Iris pigment epithelial cell (primary cell): ENCODE measurements at regions not wholly inside any gene's neighbourhood (a gene's known extent, or its start where the extent isn't known, plus 50 kb on each side); places are given as distances from the start of the nearest gene placed in this dataset.

Source experiments
- DNase-seq: peaks from one replicate; pipeline ENCODE4 v3.0.0-alpha.2; 2011; ENCODE audit warnings: low read depth

DNA sequence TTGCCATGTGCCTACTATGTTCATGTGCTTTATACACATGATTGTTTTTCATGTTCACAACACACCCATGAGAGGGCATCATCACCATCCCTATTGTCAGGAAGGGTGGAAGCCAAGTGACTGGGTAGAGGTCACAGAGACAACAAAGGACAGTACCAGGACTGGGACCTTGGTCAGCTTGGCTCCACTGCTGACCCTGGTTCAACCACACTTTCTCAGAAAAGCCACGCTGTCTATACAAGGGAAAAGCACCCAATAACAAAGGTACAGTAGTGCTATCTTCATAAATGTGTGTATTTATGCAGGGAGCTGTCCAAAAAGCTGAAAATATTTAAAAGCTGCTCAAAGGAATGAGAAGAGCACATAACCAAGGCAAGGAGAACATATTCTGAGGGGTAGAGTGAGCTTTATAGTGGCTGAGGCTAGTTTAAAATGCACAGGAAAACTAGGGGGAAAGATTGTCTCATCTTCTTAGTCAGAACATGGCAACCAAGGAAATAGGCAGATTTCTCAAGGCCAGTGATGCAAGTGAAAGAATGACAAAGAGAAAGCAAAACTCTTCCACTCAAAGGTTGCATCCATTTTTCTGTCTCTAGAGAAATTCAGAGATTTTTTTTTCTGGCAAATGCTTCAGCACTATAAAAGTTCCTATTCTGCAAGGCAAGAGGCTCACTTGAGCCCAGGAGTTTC, 415.0 kb downstream of the FOXO1 start:
- DNase-seq: peak; percentile 80

DNA sequence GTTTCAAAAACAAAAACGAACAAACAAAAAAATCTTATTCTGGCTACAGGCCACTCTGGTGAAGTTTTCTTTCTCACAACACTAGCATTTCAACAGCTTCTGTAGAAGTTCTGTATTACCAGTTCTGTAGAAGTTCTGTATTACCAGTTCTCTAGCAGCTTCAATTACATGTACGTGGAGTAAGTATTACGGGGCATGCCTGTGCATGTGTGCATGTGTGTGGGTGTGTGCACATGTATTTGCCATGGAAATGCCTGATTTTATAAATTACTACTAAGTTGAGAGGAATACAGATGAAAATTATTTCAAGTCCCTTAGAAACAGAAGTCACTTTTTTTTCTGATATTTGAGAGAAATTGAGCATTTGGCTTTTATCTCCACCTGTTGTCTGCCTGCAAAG, 414.2 kb downstream of the FOXO1 start:
- no peak for DNase-seq

DNA sequence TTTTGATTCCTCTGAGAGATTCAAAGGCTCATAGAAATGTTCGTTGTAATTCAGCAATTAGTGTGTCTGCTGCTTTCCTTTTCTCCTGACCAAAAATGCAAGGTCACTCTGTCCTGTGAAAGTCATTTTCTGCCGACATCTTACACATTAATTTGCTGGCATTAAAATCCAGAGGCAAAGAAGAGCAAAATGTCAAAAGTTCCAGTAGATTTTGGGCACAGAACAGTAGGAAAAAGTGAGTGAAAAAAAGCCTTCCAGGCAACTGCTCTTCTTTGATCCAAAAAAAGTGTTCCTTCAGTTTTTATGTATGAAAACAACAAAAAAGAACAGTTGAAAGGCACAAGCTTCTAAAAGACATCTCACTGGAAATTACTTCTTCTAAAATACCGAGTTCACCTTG, 413.8 kb downstream of the FOXO1 start:
- no peak for DNase-seq

DNA sequence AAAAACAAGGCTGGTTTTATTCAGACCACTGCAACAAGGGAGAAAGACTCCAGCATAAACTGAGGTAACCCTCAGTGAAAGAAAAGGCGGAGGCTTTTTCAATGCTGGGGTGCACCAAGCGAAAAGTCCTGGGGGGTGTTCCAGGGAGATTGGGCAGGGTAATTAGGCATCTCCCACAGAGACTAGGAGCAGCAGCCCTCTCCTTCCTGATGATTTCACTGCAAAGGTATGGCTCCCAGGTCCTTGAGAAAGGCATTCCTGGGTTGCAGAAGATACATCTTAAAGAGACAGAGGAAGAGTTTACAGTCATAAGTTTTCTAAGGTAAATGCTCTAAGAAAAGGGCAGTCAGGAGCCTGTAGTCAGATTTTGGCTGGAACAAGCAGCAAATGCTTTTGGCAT, 412.0 kb downstream of the FOXO1 start:
- DNase-seq: no peak

DNA sequence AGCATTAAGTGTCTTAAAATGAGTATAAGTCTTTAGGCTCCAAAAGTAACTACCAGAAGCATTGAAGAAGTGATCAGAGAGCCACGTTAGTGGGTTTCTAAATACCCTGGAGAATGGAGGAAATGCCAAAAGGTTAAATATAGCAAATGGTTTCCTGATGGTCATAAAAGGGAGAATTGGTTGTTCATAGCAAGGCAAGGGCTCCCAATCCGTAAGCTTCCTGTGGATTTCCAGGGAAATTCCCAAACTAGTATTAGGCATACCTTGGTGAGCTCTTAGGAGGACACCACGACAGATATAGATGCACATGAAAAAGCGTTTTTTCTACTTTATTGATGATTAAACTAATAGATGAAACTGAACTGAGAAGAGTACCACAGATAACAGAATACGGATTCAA, 410.9 kb downstream of the FOXO1 start:
- DNase-seq: no peak

DNA sequence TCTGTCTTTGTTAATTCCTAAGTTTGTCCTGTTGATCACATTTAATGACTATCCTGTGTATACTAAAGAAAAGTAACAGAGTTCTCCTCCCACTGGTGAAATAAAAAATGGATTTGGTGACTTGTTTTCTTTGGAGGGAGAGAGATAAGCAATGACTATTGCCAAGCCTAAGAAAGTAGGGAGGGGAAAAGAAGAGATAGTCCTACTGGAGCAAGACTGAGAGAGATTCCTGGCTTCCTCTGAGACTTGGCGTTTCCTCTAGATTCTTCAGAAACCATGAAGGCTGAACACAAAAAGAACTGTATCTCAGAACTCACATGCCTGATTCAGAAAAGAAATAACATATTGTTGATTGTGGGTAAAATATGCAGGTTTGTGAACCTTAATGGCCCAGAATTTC, 406.5 kb downstream of the FOXO1 start:
- DNase-seq: peak; percentile 28

DNA sequence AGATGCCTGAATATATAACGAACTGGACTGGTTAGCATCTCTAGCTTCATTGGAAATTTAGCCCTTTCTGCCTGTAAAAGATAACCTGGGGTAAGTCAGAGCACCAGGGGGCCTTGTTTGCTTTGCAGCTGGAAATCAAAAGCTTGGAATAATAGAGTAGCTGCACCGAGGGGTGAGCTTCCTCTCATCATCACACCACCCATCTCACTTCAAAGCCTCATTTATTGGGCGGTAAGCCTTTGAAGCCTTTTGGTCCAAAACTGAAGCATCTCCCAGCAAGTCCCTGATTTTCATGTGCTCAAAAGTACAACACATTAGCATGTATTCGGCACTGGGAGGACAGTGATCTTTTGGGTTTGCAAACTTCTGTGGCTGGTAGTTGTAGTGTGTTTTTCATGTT, 405.1 kb downstream of the FOXO1 start:
- DNase-seq: no peak

DNA sequence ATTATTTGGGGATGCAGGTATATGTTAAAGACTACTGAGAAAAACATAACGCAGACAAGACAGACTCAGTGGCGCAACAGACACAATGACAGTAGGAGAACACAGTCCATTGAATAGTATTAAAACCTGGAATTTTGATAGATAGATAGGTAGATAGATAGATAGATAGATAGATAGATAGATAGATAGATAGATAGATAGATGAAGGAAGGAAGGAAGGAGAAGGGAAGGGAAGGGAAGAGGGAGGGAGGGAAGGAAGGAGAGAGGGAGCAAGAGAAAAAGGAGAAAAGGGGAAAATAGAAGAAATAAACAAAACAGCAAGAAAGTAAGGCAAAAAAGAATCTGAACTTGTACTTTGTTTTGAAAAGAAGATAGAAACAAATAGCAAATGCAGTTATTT, 404.5 kb downstream of the FOXO1 start:
- DNase-seq: no peak

DNA sequence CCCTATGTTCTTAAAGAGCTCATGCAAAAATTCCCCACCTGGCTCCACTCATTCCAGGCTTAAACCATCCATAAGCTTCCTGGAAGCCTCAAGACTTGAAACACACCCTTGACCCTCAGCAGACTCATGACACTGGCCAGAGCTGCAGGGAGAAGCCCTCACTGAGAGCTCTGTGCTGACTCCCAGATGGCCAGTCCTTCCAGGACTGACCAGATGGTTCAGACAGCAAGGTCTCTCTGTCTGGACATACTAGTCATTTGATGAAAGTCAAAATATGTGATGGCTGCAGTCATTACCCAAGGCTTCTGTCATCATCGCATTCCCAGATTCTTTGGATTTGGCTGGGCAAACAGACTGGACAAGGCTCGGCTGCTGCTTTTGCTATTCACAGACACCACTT, 397.4 kb downstream of the FOXO1 start:
- peak; percentile 15 for DNase-seq

DNA sequence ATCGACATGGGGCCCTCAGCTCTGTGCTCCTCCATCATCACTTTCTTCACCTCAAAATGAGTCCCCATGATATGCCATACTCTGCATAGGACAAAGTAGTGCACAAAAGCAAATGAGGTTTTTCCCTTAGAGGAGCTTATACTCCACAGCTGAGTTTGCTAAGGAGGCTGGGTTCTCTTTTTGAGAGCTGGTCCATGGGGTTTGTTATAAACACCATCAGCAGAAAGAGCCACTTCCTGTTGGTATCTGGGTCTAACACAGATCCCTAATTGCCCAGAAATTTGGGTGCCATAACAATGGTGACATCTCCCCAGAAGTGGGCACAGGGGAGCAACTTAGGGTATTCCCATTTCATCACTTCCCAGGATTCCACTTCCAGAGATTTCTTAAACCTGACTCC, 395.7 kb downstream of the FOXO1 start:
- no peak for DNase-seq

DNA sequence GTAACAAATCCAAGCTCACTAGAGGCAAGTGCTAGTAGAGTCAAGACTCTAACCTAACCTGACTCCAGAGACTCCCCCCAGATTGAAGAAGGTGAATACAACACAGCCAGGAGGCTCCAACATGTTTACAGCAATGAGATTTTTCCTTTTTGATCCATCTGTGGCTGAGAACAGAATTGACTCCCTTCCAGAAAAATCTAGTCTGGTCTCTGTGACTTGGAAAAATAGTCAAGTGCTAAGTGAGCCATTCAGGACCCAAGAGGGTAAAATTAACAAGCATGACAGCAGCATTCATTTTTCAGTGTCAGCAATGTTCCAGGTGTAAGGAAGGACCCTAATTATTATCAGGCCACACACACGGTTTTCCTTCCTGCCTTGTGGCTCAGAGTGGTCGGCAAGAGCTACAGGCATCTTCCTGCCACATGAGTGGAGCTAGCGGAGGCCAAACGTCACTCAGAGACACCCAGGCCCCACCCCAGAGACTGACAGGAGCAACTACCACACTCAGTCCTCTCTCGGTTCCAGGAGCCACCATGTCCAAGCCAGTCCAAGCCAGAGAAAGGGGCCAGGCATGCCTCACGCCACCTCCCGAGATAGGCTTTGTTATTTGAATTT, 395.1 kb downstream of the FOXO1 start:
- no peak for DNase-seq

DNA sequence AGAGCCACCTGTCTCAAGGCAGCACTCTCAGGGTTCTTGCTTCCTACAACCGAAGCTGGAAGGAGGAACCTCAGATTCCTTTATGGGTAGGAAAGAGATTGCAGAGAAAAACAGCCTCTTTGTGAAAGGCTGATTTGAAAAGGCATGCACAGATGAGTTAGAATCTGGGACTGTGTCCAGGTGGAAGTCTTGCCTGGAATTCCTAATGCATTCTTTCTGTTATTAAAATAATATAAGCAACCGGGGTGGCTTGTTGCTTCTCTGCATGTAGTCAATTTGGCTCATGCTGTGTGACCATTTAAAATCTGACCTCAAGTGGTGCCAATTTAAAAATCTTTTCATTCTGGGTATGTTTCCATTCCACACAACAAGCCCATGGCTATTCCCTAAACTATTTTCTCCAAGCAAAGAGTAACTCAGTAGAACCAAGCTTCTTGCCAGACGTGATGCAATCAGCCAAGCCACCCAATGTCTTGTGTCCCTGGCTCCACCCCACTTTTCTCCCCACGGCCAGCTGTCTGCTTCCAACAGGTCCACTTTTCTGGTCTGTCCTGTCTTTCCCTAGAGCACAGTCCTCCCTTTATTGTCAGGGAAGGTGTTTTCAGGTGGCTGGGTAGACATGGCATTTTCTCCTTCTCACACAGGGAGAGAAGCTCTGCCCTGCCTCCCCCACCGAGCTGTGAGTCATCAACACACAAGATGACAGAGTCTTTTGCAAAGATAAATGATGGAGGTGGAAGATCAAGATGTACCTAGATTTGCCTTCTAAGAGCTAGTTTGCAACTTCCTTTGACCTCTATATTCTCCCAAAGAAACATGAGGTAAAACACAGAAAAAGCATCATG, 394.3 kb downstream of the FOXO1 start:
- peak; percentile 84 for DNase-seq

DNA sequence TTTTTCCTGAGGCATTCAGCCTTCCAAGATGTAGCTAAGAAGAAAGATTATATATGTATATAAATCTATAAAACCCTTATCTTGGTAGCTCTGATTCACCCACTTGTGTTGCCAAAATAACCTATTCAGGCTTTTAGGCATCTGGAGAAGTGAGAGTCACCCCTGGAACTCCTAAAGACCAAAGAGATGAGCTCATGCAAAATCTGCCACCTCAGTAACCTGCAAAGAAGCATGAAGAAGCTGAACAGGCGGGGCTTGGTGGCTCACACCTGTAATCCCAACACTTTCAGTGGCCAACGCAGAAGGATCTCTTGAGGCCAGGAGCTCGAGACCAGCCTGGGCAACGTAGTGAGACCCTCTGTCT, 393.7 kb downstream of the FOXO1 start:
- peak; percentile 75 for DNase-seq

DNA sequence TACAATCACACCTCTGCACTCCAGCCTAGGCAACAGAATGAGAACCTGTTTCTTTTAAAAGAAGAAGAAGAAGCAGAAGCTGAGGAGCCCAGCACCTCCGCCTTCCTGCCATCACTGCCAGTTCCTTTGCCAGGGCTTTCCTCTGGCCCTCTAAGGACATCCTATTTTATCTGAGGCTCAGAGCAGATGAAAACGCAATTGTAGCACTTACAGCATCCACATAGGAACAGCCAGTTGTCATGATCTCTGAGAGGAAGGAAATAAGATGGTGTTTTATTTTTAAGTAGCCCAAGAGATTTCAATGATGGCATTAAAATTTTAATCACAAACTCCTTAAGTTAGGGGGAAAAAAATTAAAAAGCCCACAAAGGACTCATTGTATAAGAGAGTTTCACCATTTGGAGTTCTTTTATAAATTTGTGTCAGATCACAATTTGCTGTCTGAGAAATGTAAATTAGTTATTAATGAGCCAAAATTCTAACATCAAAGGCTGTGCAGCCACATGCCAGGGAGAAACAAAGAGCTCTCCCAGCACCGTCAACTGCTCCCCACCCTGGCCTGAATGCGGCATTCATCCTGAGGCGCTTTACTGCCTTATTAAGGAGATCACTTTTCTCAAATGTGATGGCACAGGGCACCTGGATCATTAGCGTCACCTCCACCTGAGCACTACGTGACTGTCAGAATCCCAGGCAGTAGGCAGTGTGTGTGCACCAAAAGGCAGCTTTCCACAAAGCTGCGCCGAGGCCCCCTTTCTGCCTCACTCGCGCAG, 393.0 kb downstream of the FOXO1 start:
- DNase-seq: no peak

DNA sequence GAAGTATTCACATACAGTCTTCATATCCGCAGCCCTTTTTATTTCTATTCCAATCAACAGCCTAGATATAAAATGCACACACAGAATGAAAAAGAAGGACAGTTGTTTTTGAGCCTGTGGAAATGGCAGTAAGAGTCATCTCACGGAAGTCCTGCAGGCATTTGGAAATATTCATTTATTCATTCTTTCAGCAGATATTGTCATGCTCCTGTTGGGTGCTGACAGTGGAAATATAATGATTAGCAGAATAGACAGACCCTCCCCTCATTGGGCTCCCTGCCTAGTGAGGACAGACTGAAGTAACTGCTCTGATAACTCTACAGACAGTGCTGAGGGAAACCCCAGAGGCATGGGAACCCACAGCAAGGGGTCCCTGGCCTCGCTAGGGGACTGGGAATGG, 392.3 kb downstream of the FOXO1 start:
- no peak for DNase-seq

DNA sequence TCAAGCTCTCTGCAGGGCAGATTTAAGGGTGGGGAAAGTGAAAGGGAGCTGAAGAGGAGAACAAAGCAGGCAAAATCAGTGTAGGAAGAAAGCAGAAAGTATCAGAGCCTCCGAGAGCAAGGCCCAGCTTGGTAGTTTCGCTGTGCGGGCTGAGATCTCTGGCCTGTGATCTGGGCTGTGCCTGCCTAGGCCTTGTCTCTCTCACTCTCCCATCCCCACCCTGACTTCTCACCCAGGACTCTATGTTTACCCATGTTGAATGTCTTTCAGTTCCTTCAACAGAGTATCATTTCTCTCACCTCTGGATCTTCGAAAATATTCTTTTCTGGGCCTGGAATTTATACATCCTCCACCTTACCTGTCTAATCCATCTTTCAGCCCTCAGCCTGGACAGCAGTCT, 391.3 kb downstream of the FOXO1 start:
- DNase-seq: no peak

DNA sequence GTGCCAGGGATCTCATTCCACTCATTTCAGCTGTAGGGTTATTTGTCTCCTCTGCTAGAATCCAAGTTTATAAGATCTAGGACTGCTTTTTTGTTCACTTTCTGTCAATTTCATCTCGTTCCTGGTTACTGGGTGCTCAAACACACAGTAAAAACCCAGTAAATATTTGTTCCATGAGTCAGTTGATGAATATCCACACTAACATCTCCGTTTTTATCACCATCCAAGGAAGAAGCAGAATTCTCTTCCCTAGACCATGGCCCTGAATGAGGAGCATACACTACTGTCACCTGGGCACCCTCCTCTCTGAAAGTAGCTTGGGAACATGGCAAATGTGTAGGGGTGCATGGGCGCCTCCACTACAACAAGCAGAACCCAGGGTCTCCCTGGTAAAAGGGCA, 390.8 kb downstream of the FOXO1 start:
- DNase-seq: peak; percentile 62

DNA sequence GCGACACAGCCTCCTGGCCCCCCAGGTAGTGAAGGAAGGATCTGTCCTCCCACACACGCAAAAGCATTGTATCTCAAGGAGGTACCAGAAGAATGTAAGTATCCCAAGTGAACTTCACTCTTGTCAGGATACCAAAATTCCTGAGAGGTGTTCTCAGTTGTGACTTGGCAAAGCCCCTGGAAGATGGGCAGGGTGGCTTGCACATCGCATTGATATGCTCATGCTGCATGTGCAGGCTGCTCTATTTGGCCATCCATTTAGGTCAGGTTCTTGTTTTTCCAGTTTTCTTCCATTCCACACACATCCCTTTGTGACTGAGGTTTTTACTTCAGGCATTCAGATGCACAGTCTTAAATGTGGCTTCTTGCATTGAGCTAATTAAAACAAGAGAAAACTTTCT, 382.8 kb downstream of the FOXO1 start:
- no peak for DNase-seq

DNA sequence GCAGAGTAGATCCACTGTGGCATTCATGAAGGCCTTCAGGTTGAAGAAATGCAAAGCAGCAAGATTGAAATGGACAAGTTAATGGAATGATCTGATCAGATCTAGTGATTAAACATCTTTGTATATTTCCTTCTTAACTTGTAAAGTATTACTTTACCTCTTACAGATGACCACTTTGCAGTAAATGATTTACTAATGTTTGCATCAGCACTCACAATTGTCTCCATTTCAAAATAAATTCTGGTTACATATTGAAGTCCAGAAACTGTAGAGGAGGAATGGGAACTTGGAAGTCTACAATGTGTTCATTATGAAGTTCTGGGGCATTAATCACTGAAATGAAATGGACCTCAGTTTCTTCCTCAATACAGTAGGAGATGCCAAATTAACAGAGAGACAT, 380.8 kb downstream of the FOXO1 start:
- no peak for DNase-seq

DNA sequence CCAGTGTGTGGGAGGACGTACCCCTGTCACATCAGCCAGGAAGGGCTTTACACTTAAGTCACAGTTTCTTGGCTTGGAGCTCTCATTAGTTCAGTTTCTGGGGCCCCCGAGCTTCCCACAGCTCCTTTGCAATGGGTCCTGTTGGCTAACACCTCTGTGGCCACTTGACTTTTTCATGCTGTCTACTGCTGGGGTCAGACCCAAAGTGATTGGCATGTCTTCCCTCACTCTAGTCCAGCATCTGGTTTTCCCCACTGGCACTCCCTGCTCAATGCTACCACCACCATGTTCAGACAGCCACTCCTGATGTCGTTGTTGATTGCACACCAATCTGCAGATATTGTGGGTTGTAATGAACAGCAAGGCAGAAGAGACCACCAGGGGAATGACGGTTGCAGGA, 379.0 kb downstream of the FOXO1 start:
- DNase-seq: no peak

DNA sequence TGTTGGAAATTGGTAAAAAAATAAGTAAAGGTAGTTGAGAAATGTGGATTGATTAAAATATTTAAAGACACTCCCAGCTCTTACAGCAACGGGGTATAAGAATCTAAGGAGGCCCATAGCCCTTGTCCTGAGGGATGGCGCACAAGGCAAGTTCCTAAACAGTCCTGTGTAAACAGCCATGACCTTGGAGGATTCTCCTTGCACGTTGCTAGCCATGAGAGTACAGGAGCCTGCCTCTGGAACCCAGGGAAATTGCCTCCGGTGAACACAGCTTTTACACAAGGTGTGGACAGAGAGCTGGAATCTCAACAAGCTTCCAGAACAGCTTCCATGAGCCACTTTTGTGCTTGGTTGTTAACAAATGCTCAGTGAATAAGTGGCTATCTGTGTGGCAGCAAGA, 378.2 kb downstream of the FOXO1 start:
- DNase-seq: no peak

DNA sequence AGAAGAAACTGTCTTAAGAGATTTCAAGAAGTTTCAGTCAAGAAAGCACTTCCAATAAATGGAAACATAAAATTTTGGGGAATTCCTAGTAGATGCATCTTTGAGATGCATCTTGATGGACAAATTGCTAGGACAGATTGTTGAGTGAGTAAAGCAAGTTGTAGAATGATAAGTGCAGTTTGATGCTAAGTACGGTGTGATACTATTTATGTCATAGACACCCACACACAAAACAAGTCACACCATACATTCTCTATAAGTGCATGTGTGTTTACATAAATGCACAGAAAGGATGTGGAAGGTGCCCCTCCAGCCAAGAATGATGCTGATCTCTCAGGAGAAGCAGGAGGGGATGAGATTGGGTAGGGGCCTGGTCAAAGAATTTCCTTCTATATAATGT, 375.7 kb downstream of the FOXO1 start:
- no peak for DNase-seq

DNA sequence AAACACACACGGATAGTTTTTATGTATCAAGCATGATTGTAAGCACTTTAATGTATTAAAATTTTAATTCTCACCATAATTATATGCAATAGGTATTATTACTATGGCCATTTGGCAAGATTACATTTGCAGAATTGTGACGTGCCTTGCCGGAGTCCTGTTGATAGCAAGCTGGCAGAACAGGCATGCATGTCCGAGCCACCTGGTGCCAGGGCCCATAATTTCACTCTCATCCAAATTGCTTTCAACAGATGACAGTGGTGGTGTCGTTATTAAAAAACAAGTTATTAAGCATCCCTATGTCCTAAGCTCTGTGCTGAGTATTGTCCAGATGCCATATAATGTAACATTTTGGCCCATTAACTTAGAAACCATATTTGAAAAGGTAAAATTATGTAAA, 374.3 kb downstream of the FOXO1 start:
- no peak for DNase-seq
